H1 (cell line): ENCODE measurements at regions not wholly inside any gene's neighbourhood (a gene's known extent, or its start where the extent isn't known, plus 50 kb on each side); places are given as distances from the start of the nearest gene placed in this dataset.

Source experiments
- HDAC2 ChIP-seq, 2 experiments: fragments of 300-600 bp in 1 of 2; sonication (generic) in 1 of 2; IDR thresholded peaks; 2 replicates each; pipeline ENCODE4 v1.6.1; 2011 to 2012; ENCODE audit warnings: low read depth in 2 of 2, low read length in 2 of 2, mild to moderate bottlenecking in 2 of 2, moderate library complexity in 2 of 2, borderline replicate concordance in 1 of 2, inconsistent platforms in 1 of 2
- NANOG ChIP-seq: IDR thresholded peaks from 2 replicates; pipeline ENCODE4 v1.6.1; 2011; ENCODE audit warnings: low read length, low read depth, mild to moderate bottlenecking, inconsistent platforms; ENCODE audit not compliant: insufficient read depth, poor library complexity, severe bottlenecking
- POU5F1 ChIP-seq: IDR thresholded peaks from 2 replicates; pipeline ENCODE4 v1.6.1; 2011; ENCODE audit warnings: low read depth, mild to moderate bottlenecking, low read length, moderate library complexity
- RAD21 ChIP-seq, 2 experiments: IDR thresholded peaks in 1 of 2; conservative IDR thresholded peaks in 1 of 2; 2 replicates each; pipeline ENCODE4 v1.6.1; 2011; ENCODE audit warnings: low read depth in 2 of 2, low read length in 2 of 2, improper control_type of control experiment in 1 of 2, inconsistent platforms in 1 of 2, mild to moderate bottlenecking in 1 of 2, moderate library complexity in 1 of 2

DNA sequence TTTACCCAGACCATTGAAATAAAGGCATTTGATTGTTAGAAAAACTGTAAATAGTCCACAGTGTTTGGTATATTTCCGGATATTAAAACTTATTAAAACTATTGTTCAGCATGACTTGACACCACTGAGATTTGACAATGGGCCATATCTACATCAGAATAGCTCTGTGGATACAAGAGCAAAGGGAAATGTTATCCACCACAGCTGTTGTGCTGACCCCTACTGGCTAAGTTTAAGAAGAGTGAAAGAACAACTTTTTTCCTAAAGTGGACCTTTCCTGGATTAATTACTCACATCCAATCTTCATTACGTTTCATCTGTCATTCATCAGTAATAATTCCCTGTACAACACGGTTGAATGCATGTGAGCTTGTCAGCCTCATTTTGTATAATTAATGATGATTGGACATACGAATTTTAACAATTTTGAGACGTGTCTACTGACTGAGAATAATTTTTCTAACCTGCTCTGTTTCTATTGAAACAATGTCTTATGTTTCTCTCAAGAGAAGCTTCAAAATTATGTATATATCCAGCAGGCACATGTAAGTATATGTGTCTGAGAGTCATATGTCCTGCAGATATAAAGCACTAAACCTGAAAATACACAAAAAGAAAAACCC lies 1952.6 kb downstream of the MAT2B start (continued):
- TF ChIP-seq NANOG (peak; percentile 49), POU5F1 (0 out of 2 replicates have a peak, but pooled peaks have one; percentile 48), RAD21 (IDR thresholded peaks at IDR 0.05 in 1 of 2, conservative IDR thresholded peaks at IDR 0.05 in 1 of 2; ENCODE audit: low read depth in 2 of 2, low read length in 2 of 2) (peak; percentile 82), HDAC2 (IDR thresholded peaks at IDR 0.05; ENCODE audit: borderline replicate concordance in 1 of 2, low read depth in 2 of 2, low read length in 2 of 2) (0 out of 4 replicates have a peak, but pooled peaks of 1 of the 2 experiments have one; percentile 69)
